Fibroblast of skin of left biceps (primary cell): ENCODE measurements at regions not wholly inside any gene's neighbourhood (a gene's known extent, or its start where the extent isn't known, plus 50 kb on each side); places are given as distances from the start of the nearest gene placed in this dataset.

Source experiments
- DNase-seq, 2 experiments: peaks; one replicate each; pipeline ENCODE4 v3.0.0-alpha.2; 2013; ENCODE audit warnings: low read depth in 2 of 2

GRCh38 chr9:88734527-88734926 is 199.5 kb downstream of the NXNL2 start:
- no peak for DNase-seq

- no peak for DNase-seq
Observed at GRCh38 chr9:88736136-88736637, 201.2 kb downstream of the NXNL2 start.

- DNase-seq, result no peak
Observed at GRCh38 chr9:88737031-88737430, 202.1 kb downstream of the NXNL2 start.

GRCh38 chr9:88737876-88738275 is 202.9 kb downstream of the NXNL2 start:
- no peak for DNase-seq

GRCh38 chr9:88738709-88739108 is 203.7 kb downstream of the NXNL2 start:
- DNase-seq, result peak; percentile 82 to 86

GRCh38 chr9:88739373-88739772 is 204.4 kb downstream of the NXNL2 start:
- no peak for DNase-seq

- no peak for DNase-seq
Observed at GRCh38 chr9:88740844-88741243, 205.9 kb downstream of the NXNL2 start.

GRCh38 chr9:88741335-88741734 is 206.4 kb downstream of the NXNL2 start:
- DNase-seq, result no peak

DNA sequence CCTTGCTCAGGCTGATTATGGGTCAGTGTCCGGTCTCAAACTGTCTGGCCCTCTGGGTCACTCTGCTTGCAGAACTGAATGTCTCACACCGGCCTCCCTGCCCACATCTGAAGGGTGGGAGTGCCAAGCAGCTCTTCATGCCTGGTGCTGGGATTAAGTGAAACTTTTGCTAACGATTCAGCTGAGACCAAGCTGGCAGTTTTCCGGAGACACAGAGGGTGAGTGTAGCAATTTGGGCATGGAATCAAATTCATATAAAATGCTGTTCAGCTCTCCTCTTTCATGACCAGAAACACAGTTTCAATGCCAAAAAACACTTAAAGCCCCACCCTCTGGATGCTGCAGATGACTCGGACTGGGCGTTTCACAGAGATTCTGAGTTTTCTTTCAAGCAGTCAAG is 207.5 kb downstream of the NXNL2 start:
- DNase-seq, result no peak

DNA sequence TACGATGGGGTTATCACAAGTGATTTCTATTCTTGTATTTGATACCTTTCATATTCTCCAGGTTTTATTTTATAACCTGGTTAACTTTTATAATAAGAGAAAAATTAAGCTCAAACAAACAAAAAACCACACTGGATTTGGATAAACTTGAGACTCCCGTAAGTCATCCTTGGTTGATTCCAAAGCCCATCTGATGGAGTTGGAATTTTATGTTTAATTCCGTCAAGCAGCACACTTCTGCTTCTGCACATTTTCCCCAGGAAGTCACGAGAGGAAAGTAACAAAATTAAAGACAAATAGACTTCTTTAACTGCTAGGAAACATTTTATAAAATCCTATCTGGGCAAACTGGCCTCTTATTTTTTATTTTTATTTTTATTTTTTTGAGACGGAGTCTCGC is 207.9 kb downstream of the NXNL2 start:
- no peak for DNase-seq

GRCh38 chr9:88745276-88746001 is 210.5 kb downstream of the NXNL2 start:
- peak; percentile 97 for DNase-seq

DNA sequence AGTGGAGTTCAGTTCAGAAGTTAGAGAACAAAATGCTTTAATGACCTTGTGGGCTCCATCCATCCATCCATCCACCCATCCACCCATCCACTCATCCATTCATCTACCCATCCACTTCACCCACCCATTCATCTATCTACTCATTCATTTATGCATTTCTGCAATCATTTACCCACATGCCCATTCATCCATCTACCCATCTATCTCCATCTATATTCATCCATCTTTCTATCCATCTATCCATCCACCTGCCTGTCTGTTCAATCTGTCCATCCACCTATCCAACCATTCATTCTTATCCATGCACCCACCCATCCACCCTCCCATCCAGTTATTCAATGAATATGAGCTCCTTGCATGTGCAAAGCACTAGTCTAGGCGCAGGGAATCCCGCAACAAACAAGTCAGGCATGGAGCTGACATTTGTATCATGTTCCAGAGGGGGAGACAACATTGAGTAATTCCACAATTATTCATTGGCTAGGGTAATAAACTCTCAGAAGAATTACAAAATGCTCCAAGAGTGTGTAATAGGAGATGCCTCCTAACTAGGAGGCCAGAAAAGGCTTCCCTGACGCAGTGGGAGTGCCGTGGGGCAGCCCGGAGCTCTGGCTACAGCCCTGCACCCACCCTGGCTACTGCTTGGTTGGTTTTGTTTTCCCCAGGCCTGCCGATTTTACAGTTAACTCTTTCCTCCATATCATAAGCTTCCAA is 211.2 kb downstream of the NXNL2 start:
- DNase-seq, result peak; percentile 86 to 87

GRCh38 chr9:88746743-88747398 is 211.9 kb downstream of the NXNL2 start:
- DNase-seq, result no peak

GRCh38 chr9:88747768-88748167 is 212.8 kb downstream of the NXNL2 start:
- DNase-seq, result peak; percentile 87 to 90

GRCh38 chr9:88748566-88749261 is 213.7 kb downstream of the NXNL2 start:
- no peak for DNase-seq

DNA sequence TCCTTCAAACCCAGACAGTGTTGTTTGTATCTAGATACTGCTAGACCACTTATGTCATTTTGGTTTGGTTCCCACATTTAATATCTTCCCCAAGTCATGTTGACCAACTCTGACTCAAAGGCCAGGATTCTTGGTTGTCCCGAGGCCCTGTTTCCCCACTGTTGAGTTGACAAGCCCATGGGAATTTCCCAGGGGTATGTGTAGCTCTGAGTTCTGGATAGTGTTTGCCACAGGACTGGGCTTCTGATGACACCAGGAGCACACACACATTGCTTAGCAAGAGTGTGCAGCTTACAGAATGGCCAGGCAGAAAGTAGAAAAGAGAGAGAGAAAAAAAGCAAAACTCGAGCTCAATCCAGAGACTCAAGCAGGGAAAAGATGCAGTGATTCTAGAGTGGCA is 214.4 kb downstream of the NXNL2 start:
- DNase-seq, result no peak

DNA sequence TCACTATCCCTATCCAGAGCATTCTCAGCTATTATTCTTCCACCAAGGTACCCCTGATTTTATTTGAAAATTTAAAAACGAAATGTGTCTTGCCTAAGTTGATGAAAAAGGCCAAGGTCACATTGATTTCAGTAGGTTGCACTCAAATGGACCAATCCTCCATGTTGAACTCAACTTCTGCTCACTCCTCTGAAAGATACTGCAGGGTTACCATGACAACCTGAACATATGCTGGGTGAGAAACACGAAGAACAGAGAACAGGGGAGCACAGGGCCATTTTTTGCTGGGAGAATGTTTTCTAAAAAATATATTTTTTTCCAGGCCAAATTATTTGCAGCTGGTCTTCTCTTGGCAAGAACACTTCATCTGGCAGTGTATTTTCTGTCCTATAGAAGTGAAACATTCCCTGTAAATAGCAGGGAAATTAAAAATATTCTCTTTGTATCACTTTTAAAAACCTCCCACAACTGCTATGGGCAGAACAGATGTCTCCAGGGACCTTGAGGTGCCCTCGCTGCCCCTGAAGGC is 215.9 kb downstream of the NXNL2 start:
- no peak for DNase-seq

DNA sequence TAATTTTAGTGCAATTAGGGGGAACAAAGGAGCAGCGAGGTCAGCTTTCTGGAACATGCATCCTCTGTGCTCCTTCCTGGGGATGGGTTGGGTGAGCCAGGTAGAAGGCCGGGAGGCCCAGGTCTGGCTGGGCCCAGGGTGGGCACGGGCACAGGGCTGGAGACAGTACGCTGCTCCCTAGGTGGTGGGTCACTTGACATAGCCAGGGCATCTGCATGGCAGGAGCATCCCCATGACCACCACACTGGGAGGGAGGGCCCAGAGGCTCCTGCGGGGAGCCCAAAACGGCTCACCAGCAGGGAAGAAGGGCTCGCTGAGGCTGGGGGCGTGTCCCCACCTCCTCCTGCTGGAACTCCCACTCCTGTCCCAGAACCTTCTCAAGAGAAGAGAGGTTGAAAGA is 216.8 kb downstream of the NXNL2 start:
- no peak for DNase-seq

GRCh38 chr9:88753691-88754367 is 218.9 kb downstream of the NXNL2 start:
- DNase-seq, result no peak

- no peak for DNase-seq
Observed at GRCh38 chr9:88754452-88754851, 219.5 kb downstream of the NXNL2 start.

DNA sequence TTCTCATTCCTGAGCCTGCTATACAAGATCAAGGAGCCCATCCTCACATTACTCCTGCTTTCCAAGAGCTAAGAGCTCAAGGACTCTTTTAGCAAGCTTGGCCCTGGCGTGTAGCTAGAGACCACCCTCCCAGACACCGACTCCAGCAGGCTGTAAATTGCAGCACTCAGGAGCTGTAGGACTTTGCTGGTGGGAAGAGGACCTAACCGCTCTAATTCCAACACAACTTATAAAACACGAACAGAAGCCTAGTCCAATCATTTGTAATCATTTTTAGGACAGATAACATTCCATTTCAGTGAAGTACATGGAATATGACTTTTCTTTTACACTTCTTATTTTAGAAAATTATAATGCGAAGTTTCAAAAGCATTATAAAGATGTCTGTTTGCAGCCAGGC is 219.9 kb downstream of the NXNL2 start:
- DNase-seq, result no peak
